K562 (cell line): ENCODE measurements at regions not wholly inside any gene's neighbourhood (a gene's known extent, or its start where the extent isn't known, plus 50 kb on each side); places are given as distances from the start of the nearest gene placed in this dataset.

Experiments
- ATAC-seq: fragments of 200-7000 bp; cut with Tn5 transposase; 3 replicates; pipeline ENCODE4 v1.9.1; 2020; ENCODE audit warnings: moderate library complexity
- BruUV-seq: library from RNA; stranded (reverse); fragments of 400-500 nt; replicated peaks from 2 replicates; lab custom pipeline; 2021; lab: Mats Ljungman, UMichigan
- CTCF ChIA-PET: fragments of 300-600 bp; formaldehyde crosslinking; extraction: SDS; loops from one replicate; lab custom pipeline; 2021; ENCODE audit warnings: low intra/inter-chr PET ratio; lab: Yijun Ruan, JAX
- POLR2A ChIA-PET: fragments of 300-600, 350-650 bp; sonication (Branson Sonifier 250); formaldehyde crosslinking; extraction: SDS; loops from one replicate; lab custom pipeline; 2021; ENCODE audit warnings: antibody characterized with exemption, inconsistent platforms; lab: Yijun Ruan, JAX
- DNase-seq, 4 experiments: peaks; one replicate each; pipeline versions ENCODE4 v3.0.0 to v3.0.0-alpha.2; 2011 to 2018; ENCODE audit warnings: low spot score in 3 of 4, mixed read lengths in 3 of 4; ENCODE audit errors: extremely low read depth in 1 of 4
- FAIRE-seq: peaks from 2 replicates; lab custom pipeline; 2011; peaks lifted over from hg19 to GRCh38; lab: Jason Lieb, UNC
- H2AFZ ChIP-seq: 2 replicates; pipeline ENCODE4 v1.6.0; 2011; ENCODE audit warnings: low read depth, low read length, control low read depth, inconsistent platforms
- H3K27ac ChIP-seq: fragments of 200-600 bp; 3 replicates; pipeline ENCODE4 v1.8.0; 2011; ENCODE audit warnings: low read depth, mild to moderate bottlenecking, control low read depth, inconsistent platforms, low read length, moderate library complexity, mixed read lengths; ENCODE audit errors: extremely low read depth
- H3K27me3 ChIP-seq, 2 experiments: fragments of 300-600 bp in 1 of 2; 2 replicates in 1 of 2; 3 replicates in 1 of 2; pipeline versions ENCODE4 v1.6.0 to v1.8.0; 2011; ENCODE audit warnings: inconsistent platforms in 2 of 2, low read length in 2 of 2, mild to moderate bottlenecking in 1 of 2, mixed read lengths in 1 of 2, moderate library complexity in 1 of 2; ENCODE audit not compliant: control insufficient read depth in 2 of 2, insufficient read depth in 2 of 2
- H3K36me3 ChIP-seq: fragments of 300-600 bp; 3 replicates; pipeline ENCODE4 v1.8.0; 2011; ENCODE audit warnings: mild to moderate bottlenecking, low read length, inconsistent platforms; ENCODE audit not compliant: control insufficient read depth, insufficient read depth
- H3K4me1 ChIP-seq, 2 experiments: fragments of 200-600 bp in 1 of 2; replicated peaks in 1 of 2; 2 replicates in 1 of 2; 3 replicates in 1 of 2; pipeline versions ENCODE4 v1.5.1 to v1.8.0; 2011; ENCODE audit warnings: inconsistent platforms in 2 of 2, low read length in 2 of 2, mild to moderate bottlenecking in 1 of 2, mixed read lengths in 1 of 2, moderate library complexity in 1 of 2; ENCODE audit not compliant: control insufficient read depth in 2 of 2, insufficient read depth in 2 of 2
- H3K4me2 ChIP-seq: 2 replicates; pipeline ENCODE4 v1.6.1; 2011; ENCODE audit warnings: low read length, control low read depth, inconsistent platforms, mixed read lengths; ENCODE audit not compliant: insufficient read depth
- H3K4me3 ChIP-seq: fragments of 200-600 bp; sonication (generic), shearing (Covaris generic); 2 replicates; pipeline ENCODE4 v1.5.1; 2016; ENCODE audit warnings: control low read depth, inconsistent platforms
- H3K79me2 ChIP-seq: fragments of 200-600 bp; 3 replicates; pipeline ENCODE4 v1.8.0; 2011; ENCODE audit warnings: low read length, inconsistent platforms; ENCODE audit not compliant: control insufficient read depth, insufficient read depth
- H3K9ac ChIP-seq, 2 experiments: 2 replicates each; pipeline versions ENCODE4 v1.6.0 to v1.6.1; 2011; ENCODE audit warnings: low read depth in 2 of 2, low read length in 2 of 2, control low read depth in 1 of 2, inconsistent platforms in 1 of 2, mild to moderate bottlenecking in 1 of 2, mixed read lengths in 1 of 2; ENCODE audit not compliant: insufficient read depth in 1 of 2
- H3K9me1 ChIP-seq: one replicate; pipeline ENCODE4 v1.6.0; 2011; ENCODE audit warnings: inconsistent platforms, mild to moderate bottlenecking, low read length, moderate library complexity; ENCODE audit not compliant: control insufficient read depth, insufficient read depth
- H3K9me3 ChIP-seq: replicated peaks from 2 replicates; pipeline ENCODE4 v1.5.1; 2011; ENCODE audit warnings: low read depth, low read length, inconsistent platforms; ENCODE audit not compliant: control insufficient read depth, insufficient read depth
- H4K20me1 ChIP-seq: replicated peaks from 2 replicates; pipeline ENCODE4 v1.6.1; 2011; ENCODE audit warnings: low read length, inconsistent platforms, mixed read lengths; ENCODE audit not compliant: control insufficient read depth, insufficient read depth
- EGR1 ChIP-seq: fragments of 450-650 bp; conservative IDR thresholded peaks from 2 replicates; pipeline ENCODE4 v1.6.1; 2017; ENCODE audit warnings: mild to moderate bottlenecking
- ERF ChIP-seq: fragments of 450-650 bp; formaldehyde crosslinking; IDR thresholded peaks from 2 replicates; pipeline ENCODE4 v1.4.0; 2020; ENCODE audit warnings: mild to moderate bottlenecking, mixed read lengths
- GABPB2 ChIP-seq: fragments of 250-450 bp; sonication (Bioruptor Pico); conservative IDR thresholded peaks from 2 replicates; pipeline ENCODE4 v1.5.1; 2021; ENCODE audit warnings: mild to moderate bottlenecking
- MXI1 ChIP-seq: IDR thresholded peaks from 2 replicates; pipeline ENCODE4 v1.6.1; 2011; ENCODE audit warnings: low read depth, mild to moderate bottlenecking, improper control_type of control experiment, low read length
- NFE2L1 ChIP-seq: fragments of 450-650 bp; IDR thresholded peaks from 2 replicates; pipeline ENCODE4 v1.6.1; 2016; ENCODE audit warnings: missing genetic modification characterization, low read depth, mild to moderate bottlenecking, missing compliant biosample characterization, moderate library complexity, borderline replicate concordance
- NR1H2 ChIP-seq: sonication (generic); formaldehyde crosslinking; IDR thresholded peaks from 2 replicates; pipeline ENCODE4 v1.4.0; 2020; ENCODE audit warnings: mild to moderate bottlenecking, missing genetic modification reagents
- PHB2 ChIP-seq: fragments of 450-650 bp; IDR thresholded peaks from 2 replicates; pipeline ENCODE4 v1.6.1; 2017; ENCODE audit warnings: low read depth
- SREBF1 ChIP-seq: fragments of 150-350 bp; IDR thresholded peaks from 2 replicates; pipeline ENCODE4 v1.6.1; 2014; ENCODE audit warnings: antibody characterized with exemption, low read depth, low read length, borderline replicate concordance
- ZKSCAN8 ChIP-seq: fragments of 200-800 bp; sonication (Bioruptor generic); IDR thresholded peaks from 2 replicates; pipeline ENCODE4 v1.6.1; 2016; ENCODE audit warnings: missing genetic modification characterization, missing compliant biosample characterization
- ZNF143 ChIP-seq: sonication (generic); formaldehyde crosslinking; IDR thresholded peaks from 2 replicates; pipeline ENCODE4 v1.9.0; 2022; ENCODE audit warnings: mild to moderate bottlenecking, missing genetic modification reagents
- ZNF146 ChIP-seq: IDR thresholded peaks from one replicate; pipeline ENCODE4 v1.6.1; 2018; ENCODE audit warnings: missing compliant biosample characterization; ENCODE audit not compliant: unreplicated experiment
- ZNF184 ChIP-seq: sonication (generic); formaldehyde crosslinking; IDR thresholded peaks from 2 replicates; pipeline ENCODE4 v1.5.0; 2020; ENCODE audit warnings: missing genetic modification reagents
- WGBS: fragments of 100-300 bp; shearing (Covaris generic); methylation state at CpG from one replicate; pipeline ENCODE4 v1.1.6; 2016; ENCODE audit warnings: low coverage, mixed read lengths; ENCODE audit not compliant: insufficient coverage; ENCODE audit errors: missing lambda C conversion rate; 5-methylcytosine and 5-hydroxymethylcytosine counted together
- in situ Hi-C: fragments of 300-500 bp; cut with MboI; formaldehyde crosslinking; loops from 4 replicates; pipeline ENCODE4 v1.15.0; 2018; ENCODE audit warnings: inconsistent platforms, mixed read lengths
- intact Hi-C: fragments of 100-400 bp; cut with micrococcal nuclease; formaldehyde crosslinking; loops from 2 replicates; pipeline ENCODE4 v1.14.2; 2022
- TF ChIP-seq, protein P1 (sequence below): fragments of 450-650 bp; IDR thresholded peaks from one replicate; pipeline ENCODE4 v1.6.1; 2018; ENCODE audit warnings: mild to moderate bottlenecking, moderate library complexity; ENCODE audit not compliant: partially characterized antibody
- TF ChIP-seq, protein P2 (sequence below): sonication (generic); formaldehyde crosslinking; IDR thresholded peaks from 2 replicates; pipeline ENCODE4 v1.8.0; 2023; ENCODE audit warnings: mild to moderate bottlenecking, missing genetic modification reagents

DNA sequence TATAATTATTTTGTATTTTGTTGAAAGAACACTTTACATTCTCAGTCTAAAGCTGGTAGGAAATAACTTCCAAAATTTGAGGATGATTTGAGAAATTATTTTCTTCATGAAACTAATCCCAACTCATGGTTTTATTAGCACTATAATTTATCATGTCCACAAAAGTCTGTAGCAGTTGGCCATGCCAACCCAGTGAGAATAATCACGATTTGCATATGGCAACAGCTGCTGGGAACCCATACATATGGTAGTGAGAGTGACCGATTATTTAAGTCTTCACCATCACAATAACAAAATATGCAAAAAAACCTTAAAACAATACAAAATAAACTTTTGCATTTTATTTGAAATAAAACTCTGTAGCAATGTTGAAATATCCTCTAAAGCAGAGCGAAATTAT lies 445.9 kb upstream of the ANO3 start:
- CTCF ChIA-PET = no interaction called here
- H3K4me3 ChIP-seq = no peak overlapping the region

DNA sequence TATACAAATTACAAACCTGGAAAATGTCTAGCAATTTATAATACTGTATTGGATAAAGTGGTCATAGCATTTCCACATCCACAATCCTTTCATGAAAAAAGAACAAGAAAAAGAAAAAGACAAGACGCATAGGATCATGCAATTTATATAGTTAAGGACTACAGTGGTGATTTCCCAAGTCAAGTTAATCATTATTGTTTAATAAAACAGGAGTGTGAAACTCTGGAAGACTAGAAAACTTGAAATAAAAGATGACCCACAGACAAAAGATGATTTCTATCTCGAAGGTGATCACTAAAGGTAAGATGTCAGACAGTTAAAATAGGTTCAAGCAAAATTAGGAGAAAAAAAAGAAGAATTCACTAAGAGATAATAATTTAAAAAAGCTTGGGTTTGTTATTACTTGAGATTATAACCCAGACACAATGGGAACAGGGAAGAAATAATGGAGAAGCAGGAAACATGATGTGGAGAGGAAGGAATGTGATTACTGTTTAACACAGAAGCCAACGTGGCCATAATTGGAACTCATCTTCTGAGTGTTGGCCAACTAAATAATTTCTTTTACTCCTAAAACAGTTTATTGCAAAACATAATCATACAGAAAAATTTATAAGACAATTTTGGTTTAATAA lies 441.2 kb upstream of the ANO3 start:
- in situ Hi-C loops = no loop called here
- no peaks in the 10 kb centered on the region for H3K4me1 ChIP-seq
- no peak for TF ChIP-seq NR1H2
- TF ChIP-seq SREBF1 = no peak
- TF ChIP-seq, protein P1, sequence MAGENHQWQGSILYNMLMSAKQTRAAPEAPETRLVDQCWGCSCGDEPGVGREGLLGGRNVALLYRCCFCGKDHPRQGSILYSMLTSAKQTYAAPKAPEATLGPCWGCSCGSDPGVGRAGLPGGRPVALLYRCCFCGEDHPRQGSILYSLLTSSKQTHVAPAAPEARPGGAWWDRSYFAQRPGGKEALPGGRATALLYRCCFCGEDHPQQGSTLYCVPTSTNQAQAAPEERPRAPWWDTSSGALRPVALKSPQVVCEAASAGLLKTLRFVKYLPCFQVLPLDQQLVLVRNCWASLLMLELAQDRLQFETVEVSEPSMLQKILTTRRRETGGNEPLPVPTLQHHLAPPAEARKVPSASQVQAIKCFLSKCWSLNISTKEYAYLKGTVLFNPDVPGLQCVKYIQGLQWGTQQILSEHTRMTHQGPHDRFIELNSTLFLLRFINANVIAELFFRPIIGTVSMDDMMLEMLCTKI = no peak
- no peak for TF ChIP-seq ZNF146
- no peak for TF ChIP-seq NFE2L1 (tag)
- no peak for TF ChIP-seq MXI1
- TF ChIP-seq PHB2 = no peak
- no peak for TF ChIP-seq ZKSCAN8
- no peak for TF ChIP-seq ERF (CRISPR knock-in tag)
- no peak for TF ChIP-seq GABPB2
- TF ChIP-seq, protein P2, sequence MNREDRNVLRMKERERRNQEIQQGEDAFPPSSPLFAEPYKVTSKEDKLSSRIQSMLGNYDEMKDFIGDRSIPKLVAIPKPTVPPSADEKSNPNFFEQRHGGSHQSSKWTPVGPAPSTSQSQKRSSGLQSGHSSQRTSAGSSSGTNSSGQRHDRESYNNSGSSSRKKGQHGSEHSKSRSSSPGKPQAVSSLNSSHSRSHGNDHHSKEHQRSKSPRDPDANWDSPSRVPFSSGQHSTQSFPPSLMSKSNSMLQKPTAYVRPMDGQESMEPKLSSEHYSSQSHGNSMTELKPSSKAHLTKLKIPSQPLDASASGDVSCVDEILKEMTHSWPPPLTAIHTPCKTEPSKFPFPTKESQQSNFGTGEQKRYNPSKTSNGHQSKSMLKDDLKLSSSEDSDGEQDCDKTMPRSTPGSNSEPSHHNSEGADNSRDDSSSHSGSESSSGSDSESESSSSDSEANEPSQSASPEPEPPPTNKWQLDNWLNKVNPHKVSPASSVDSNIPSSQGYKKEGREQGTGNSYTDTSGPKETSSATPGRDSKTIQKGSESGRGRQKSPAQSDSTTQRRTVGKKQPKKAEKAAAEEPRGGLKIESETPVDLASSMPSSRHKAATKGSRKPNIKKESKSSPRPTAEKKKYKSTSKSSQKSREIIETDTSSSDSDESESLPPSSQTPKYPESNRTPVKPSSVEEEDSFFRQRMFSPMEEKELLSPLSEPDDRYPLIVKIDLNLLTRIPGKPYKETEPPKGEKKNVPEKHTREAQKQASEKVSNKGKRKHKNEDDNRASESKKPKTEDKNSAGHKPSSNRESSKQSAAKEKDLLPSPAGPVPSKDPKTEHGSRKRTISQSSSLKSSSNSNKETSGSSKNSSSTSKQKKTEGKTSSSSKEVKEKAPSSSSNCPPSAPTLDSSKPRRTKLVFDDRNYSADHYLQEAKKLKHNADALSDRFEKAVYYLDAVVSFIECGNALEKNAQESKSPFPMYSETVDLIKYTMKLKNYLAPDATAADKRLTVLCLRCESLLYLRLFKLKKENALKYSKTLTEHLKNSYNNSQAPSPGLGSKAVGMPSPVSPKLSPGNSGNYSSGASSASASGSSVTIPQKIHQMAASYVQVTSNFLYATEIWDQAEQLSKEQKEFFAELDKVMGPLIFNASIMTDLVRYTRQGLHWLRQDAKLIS (CRISPR knock-in tag) = no peak

More for the DNA sequence above, 445.9 kb upstream of the ANO3 start:
- no peaks in the 10 kb centered on the region for H3K79me2 ChIP-seq
- H4K20me1 ChIP-seq = no peaks in the 10 kb centered on the region
- no peaks in the 10 kb centered on the region for H3K27me3 ChIP-seq
- TF ChIP-seq ZNF184 (CRISPR knock-in tag) = no peak
- no peak for TF ChIP-seq EGR1
- no peak for TF ChIP-seq ZNF143 (CRISPR knock-in tag)
- TF ChIP-seq, all 486 proteins: peak for 0
- H3K9ac ChIP-seq = no peak overlapping the region
- H3K4me2 ChIP-seq = no peak overlapping the region
- intact Hi-C loops = no loop called here
- DNase-seq (no peak), FAIRE-seq (no peak), ATAC-seq (no peak)
- BruUV-seq = no TSS peak
- no peaks in the 10 kb centered on the region for H3K36me3 ChIP-seq
- no peaks in the 10 kb centered on the region for H3K9me1 ChIP-seq
- H3K27ac ChIP-seq = no peak overlapping the region
- no peaks in the 10 kb centered on the region for H3K9me3 ChIP-seq
- POLR2A ChIA-PET = no interaction called here
- WGBS = 0% methylated on average over 3 of the region's 3 CpGs
- in situ Hi-C loops = no loop called here
- no peaks in the 10 kb centered on the region for H3K4me1 ChIP-seq
- no peak overlapping the region for H2AFZ ChIP-seq

More for the DNA sequence above, 441.2 kb upstream of the ANO3 start:
- intact Hi-C loops = no loop called here
- Histone ChIP-seq H4K20me1 (no peaks in the 10 kb centered on the region), H3K9me3 (no peaks in the 10 kb centered on the region), H3K4me2 (no peak overlapping the region), H3K27me3 (no peaks in the 10 kb centered on the region), H3K79me2 (no peaks in the 10 kb centered on the region), H3K4me3 (no peak overlapping the region), H3K9me1 (no peaks in the 10 kb centered on the region), H3K9ac (no peak overlapping the region), H3K27ac (no peak overlapping the region), H2AFZ (no peak overlapping the region), H3K36me3 (no peaks in the 10 kb centered on the region)
- CTCF ChIA-PET = no interaction called here
- DNase-seq (no peak), FAIRE-seq (no peak), ATAC-seq (no peak)
- POLR2A ChIA-PET = no interaction called here
- WGBS = 0% methylated on average over 3 of the region's 3 CpGs
- BruUV-seq = no TSS peak
